Activated CD4-positive, alpha-beta T cell treated with anti-CD3 and anti-CD28 coated beads for 4 hours (primary cell): ENCODE measurements at regions not wholly inside any gene's neighbourhood (a gene's known extent, or its start where the extent isn't known, plus 50 kb on each side); places are given as distances from the start of the nearest gene placed in this dataset.
"Not testable (repeated sequence)": the region's sequence is repeated elsewhere in the genome, so short reads cannot be mapped to it uniquely, and the experiment has no call there.

Experiments used
- DNase-seq, 2 donors: peaks; one replicate each; pipeline ENCODE4 v3.0.0-alpha.2; 2020

DNA sequence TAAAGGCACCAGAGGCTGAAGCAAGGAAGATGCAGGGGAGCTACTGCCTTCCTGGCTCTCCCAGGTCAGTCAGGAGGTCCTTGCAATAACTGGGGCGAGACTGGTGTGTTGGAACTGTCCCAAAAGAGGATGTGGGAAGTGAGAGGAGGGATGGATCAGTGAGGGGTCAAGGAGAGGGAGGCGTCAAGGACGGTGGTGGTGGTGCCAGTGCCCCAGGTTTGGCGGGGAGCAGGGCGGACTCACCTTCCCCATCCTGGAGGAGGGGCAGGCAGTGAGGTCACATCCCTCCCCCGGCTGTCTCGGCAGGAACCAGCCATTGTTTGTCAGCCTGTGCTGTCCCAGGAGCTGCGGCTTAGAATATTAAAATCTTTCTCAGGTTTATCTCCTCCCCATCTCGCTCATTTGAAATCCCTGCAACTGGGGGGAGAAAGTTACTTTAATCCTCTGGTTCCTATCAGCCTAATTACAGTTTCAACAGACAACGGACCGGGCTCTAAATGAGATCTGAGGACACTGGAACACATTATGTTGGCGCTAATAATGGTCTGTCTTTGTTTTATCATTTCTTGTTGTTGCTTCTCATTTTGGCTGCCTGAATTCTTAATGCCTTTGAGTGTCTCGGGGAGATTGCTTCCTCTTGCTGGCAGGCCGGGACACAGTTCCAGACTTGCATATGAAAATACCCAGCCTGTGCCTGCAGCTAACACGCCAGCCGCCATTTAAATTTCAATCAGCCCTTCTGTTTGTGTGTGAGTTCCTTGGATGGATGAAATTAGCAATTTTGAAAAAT, 387.5 kb downstream of the RPS24 start:
- DNase-seq: no peak

- DNase-seq: not testable (repeated sequence)
These were observed 390.4 kb downstream of the RPS24 start for GRCh38 chr10:78424050-78424449.

- no peak for DNase-seq
These were observed 391.1 kb downstream of the RPS24 start for GRCh38 chr10:78424723-78425122.

DNA sequence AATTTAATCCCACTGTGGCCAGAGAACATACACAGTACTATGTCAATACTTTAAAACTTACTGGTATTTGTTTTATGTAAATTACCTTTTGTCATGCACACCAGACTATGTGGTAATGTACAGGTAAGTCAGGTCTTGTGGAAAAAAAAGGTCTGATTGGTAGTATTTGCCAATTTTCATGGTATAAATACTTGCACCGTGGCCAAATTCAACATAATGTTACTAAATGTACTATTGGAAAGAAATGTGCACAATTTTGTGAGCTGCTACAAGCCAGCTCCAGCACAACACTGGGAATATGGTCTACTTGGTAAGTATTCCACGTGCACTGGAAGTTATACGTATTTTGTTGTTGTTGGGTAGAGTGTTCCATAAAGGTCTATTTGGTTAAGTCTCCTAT, 392.5 kb downstream of the RPS24 start:
- no peak for DNase-seq

GRCh38 chr10:78427497-78428031, 393.9 kb downstream of the RPS24 start:
- DNase-seq: no peak

DNA sequence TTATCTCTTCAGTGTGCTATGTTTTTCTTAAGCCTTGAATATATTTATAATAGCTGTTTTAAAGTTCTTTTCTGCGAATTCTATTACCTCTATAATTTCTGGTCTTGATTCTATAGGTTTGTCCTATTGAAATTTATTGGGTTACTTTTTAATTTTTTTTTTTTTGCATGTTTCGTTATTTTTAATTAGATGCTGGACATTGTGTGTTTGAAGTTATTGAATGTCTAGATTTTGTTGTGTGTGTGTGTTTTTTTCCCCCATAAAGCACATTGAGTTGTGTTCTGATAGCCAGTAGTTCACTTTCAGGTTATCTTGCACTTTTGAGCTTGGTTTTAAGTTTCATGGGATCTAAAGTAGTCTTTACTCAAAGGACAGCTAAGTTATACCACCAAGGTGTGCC, 394.9 kb downstream of the RPS24 start:
- no peak for DNase-seq

GRCh38 chr10:78429984-78430383, 396.3 kb downstream of the RPS24 start:
- DNase-seq: no peak

DNA sequence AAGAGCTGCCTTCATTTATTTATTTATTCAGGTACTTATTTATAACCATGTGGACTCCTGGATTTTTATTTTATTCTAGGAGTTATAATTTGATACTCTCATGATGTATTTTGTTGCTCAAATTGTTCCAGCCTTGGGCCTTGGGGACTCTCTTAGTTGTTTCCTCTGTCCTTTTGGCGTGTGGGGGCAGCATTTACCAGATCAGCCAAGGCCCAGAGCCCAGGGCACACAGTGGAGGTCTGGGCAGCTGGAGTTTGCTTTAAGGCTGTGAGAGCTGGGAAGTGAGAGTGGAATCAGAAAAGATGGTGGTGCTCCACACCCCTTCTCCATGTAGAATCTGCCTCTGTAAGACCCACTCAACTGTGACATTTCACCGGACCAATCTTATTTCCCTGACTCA, 398.9 kb downstream of the RPS24 start:
- DNase-seq: no peak

DNA sequence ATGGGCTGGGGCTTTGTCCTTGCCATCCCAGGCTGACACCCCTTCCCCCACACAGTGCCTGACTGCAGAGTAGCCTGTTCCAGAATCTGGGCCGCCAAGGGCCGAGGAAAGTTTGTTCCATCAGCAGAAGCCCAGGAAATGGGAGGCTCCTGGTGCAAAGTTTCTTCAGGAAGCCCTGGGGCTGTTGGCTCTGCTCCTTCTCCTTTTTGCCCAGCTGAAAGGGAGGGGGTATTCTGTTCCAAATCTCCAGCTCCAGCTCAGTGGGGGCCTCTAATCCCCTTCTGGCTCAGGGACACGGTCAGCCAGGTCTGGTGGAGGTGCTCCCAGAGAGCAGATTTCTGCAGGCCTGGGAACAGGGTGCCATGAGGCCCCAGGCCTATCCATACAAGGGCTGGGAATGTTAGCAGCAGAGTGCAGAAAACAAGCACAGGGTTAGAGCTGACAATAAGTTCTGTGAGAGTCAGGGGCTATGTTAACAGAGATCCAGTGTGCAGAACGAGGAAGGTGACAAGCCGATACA, 399.5 kb downstream of the RPS24 start:
- DNase-seq: no peak

DNA sequence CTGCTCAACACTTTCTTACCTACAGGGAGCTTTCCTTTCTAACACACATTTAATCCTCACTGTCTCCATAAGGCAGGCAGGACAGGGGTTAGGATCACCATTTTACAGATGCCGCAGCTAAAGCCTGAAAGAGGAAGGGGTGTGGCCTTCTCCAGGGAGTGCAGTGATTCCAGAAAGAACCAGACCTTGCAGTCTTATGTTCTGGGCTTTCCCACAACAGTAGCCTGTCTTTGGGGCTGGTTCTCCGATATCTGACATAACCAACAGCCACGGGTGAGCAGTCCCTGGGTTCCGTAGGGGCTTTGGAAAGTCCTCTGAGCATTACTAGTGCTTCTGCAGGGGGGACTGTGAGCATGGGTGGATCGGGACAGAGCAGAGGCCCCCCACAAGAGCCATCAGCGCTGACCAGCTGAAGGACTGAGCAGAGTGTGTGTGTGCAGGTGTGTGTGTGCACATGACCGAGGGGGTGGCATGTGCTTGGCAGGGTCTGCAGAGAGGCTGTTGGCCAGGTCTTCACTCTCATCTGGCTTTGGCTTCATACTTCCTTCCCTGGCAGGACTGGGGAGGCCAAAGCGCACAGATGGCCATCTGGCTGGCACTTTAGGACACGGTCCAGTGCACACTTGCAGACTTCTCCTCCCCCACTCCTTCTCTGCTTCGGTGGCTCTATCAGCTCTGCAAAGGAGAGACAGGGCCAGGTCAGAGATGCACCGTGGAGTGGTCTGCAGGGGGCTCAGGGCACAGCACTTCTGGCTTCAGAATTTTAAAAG, 400.3 kb downstream of the RPS24 start:
- no peak for DNase-seq

GRCh38 chr10:78434886-78435285, 401.2 kb downstream of the RPS24 start:
- no peak for DNase-seq

DNA sequence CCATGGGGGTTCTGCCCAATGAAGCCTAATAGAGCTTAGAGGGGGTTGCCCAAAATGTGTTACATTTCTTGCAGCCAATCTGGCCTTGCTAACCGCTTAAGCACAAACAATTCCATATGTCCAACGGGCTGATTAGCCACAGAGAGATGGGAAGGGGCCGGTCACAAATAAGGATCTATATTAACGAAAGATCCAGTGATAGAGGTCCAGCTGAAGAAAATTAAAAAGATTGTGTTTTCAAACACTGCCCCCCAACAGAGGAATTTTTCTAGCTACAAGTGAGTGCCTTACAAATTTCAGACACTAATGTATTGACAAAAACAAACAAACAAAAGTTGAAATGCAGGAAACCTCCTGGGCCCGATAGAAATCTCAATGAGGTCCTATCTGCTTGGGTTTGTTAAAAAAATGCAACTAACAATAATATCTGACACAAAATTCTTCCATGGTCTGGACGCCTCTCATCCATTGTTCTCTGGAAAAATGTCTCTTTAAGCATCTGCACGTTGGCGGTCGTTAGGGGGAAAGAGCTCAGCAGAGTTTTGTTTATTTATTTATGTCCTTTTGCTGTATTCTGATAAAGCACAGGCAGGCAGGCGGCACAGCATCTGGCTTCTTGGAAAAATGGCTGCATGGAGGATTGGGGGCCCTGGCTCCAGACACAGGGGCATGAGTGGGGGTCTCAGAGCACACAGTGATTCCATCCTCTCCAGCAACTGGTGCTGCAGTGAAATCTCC, 402.0 kb downstream of the RPS24 start:
- DNase-seq: no peak

GRCh38 chr10:78436222-78436573, 402.5 kb downstream of the RPS24 start:
- DNase-seq: no peak

GRCh38 chr10:78436706-78437406, 403.2 kb downstream of the RPS24 start:
- no peak for DNase-seq

DNA sequence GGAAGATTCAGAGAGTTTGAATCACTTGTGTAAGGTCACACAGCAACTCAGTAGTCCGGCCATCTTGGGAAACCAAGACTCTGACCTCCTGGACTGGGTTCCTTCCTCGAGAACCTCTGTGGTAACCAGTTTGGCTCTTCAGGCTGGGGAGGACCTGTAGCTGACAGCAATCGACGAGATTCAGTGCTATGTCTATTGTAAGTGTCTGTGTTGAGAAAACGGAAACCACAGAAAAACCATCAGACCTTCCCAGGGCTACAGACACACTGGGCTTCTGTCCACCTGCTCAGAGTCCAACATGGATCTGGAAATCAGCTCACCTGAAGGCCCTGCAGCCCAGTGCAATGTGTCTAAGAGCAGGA, 403.7 kb downstream of the RPS24 start:
- DNase-seq: no peak

- no peak for DNase-seq
These were observed 404.6 kb downstream of the RPS24 start for GRCh38 chr10:78437998-78438906.

- no peak for DNase-seq
These were observed 405.5 kb downstream of the RPS24 start for GRCh38 chr10:78438907-78439809.

DNA sequence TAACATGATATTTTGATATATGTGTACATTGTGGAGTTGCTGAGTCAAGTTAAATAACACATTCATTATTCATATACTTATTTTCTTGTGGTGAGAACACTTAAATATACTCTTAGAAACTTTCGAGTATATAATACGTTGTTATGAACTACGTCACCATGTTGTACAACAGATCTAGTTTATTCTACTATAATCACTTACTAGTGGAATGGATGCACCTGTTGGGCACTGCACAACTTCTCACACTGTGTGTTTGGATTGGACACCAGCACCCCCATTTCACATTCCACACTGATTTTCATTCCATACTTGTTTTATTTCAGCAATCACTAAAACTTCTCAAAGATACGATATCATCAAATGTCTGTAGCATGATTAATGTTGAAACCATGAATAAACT, 407.3 kb downstream of the RPS24 start:
- no peak for DNase-seq

GRCh38 chr10:78441694-78442093, 408.0 kb downstream of the RPS24 start:
- no peak for DNase-seq

- no peak for DNase-seq
These were observed 409.3 kb downstream of the RPS24 start for GRCh38 chr10:78442836-78443550.
